ENCODE measurements at regions not wholly inside any gene's neighbourhood (a gene's known extent, or its start where the extent isn't known, plus 50 kb on each side); places are given as distances from the start of the nearest gene placed in this dataset.

- ChIA-PET CTCF (no interaction called here), POLR2A (interaction anchor here (0.7 kb wide), 1 partner anchor 34 kb away, joined by 3 read pairs; no protein-coding TSS in a partner anchor)
- Mint-ChIP-seq H3K27ac (ENCODE audit: low read depth, unreplicated experiment) (no peak overlapping the region), H3K4me1 (ENCODE audit: insufficient read depth, unreplicated experiment) (no peaks in the 10 kb centered on the region), H3K27me3 (ENCODE audit: insufficient read depth, unreplicated experiment) (peaks cover 33% of the 10 kb centered on the region), H3K4me3 (ENCODE audit: unreplicated experiment) (no peak overlapping the region), H3K9me3 (ENCODE audit: unreplicated experiment) (peaks cover 12% of the 10 kb centered on the region), H3K36me3 (ENCODE audit: insufficient read depth, unreplicated experiment) (no peaks in the 10 kb centered on the region)
- DNase-seq (ENCODE audit: unreplicated experiment): no peak
- no TSS peak for BruUV-seq (replicated peaks)
- no peak for TF ChIP-seq CTCF (IDR thresholded peaks at IDR 0.05; ENCODE audit: unreplicated experiment)
- intact Hi-C loops (cut with micrococcal nuclease): no loop called here
These were observed 156.3 kb upstream of the RAI2 start for GRCh38 chrX:18017411-18017810.

- CTCF ChIA-PET: no interaction called here
- Mint-ChIP-seq H3K36me3 (ENCODE audit: insufficient read depth, unreplicated experiment) (no peaks in the 10 kb centered on the region), H3K4me3 (ENCODE audit: unreplicated experiment) (no peak overlapping the region), H3K27me3 (ENCODE audit: insufficient read depth, unreplicated experiment) (peaks cover 31% of the 10 kb centered on the region), H3K27ac (ENCODE audit: low read depth, unreplicated experiment) (no peak overlapping the region), H3K9me3 (ENCODE audit: unreplicated experiment) (peaks cover 12% of the 10 kb centered on the region), H3K4me1 (ENCODE audit: insufficient read depth, unreplicated experiment) (no peaks in the 10 kb centered on the region)
- POLR2A ChIA-PET: no interaction called here
- intact Hi-C loops (cut with micrococcal nuclease): no loop called here
- no peak for TF ChIP-seq CTCF (IDR thresholded peaks at IDR 0.05; ENCODE audit: unreplicated experiment)
- no peak for DNase-seq (ENCODE audit: unreplicated experiment)
- no TSS peak for BruUV-seq (replicated peaks)
These were observed 155.8 kb upstream of the RAI2 start for GRCh38 chrX:18016941-18017340.

- no peak overlapping the region for H3K27ac Mint-ChIP-seq (ENCODE audit: low read depth, unreplicated experiment)
- H3K27me3 Mint-ChIP-seq (ENCODE audit: insufficient read depth, unreplicated experiment): peaks cover 31% of the 10 kb centered on the region
- no peak for DNase-seq (ENCODE audit: unreplicated experiment)
- no peaks in the 10 kb centered on the region for H3K4me1 Mint-ChIP-seq (ENCODE audit: insufficient read depth, unreplicated experiment)
- intact Hi-C loops (cut with micrococcal nuclease): no loop called here
- CTCF ChIA-PET: interaction anchor here (0.6 kb wide), 1 partner anchor 199 kb away, joined by 6 read pairs; no protein-coding TSS in a partner anchor
- no peak overlapping the region for H3K4me3 Mint-ChIP-seq (ENCODE audit: unreplicated experiment)
- no TSS peak for BruUV-seq (replicated peaks)
- POLR2A ChIA-PET: no interaction called here
- H3K9me3 Mint-ChIP-seq (ENCODE audit: unreplicated experiment): peaks cover 7% of the 10 kb centered on the region
- no peak for TF ChIP-seq CTCF (IDR thresholded peaks at IDR 0.05; ENCODE audit: unreplicated experiment)
- H3K36me3 Mint-ChIP-seq (ENCODE audit: insufficient read depth, unreplicated experiment): no peaks in the 10 kb centered on the region
These were observed 149.2 kb upstream of the RAI2 start for GRCh38 chrX:18010253-18010652.

GRCh38 chrX:18003876-18004275 lies 142.8 kb upstream of the RAI2 start:
- Mint-ChIP-seq H3K4me1 (ENCODE audit: insufficient read depth, unreplicated experiment) (no peaks in the 10 kb centered on the region), H3K36me3 (ENCODE audit: insufficient read depth, unreplicated experiment) (no peaks in the 10 kb centered on the region), H3K27ac (ENCODE audit: low read depth, unreplicated experiment) (no peak overlapping the region), H3K27me3 (ENCODE audit: insufficient read depth, unreplicated experiment) (peaks cover 41% of the 10 kb centered on the region), H3K9me3 (ENCODE audit: unreplicated experiment) (peaks cover 4% of the 10 kb centered on the region), H3K4me3 (ENCODE audit: unreplicated experiment) (no peak overlapping the region)
- intact Hi-C loops (cut with micrococcal nuclease): no loop called here
- TF ChIP-seq CTCF (IDR thresholded peaks at IDR 0.05; ENCODE audit: unreplicated experiment): no peak
- no TSS peak for BruUV-seq (replicated peaks)
- ChIA-PET POLR2A (no interaction called here), CTCF (no interaction called here)
- DNase-seq (ENCODE audit: unreplicated experiment): no peak

Measured in MCF 10A (cell line).